B cell (primary cell): ENCODE measurements at regions not wholly inside any gene's neighbourhood (a gene's known extent, or its start where the extent isn't known, plus 50 kb on each side); places are given as distances from the start of the nearest gene placed in this dataset.
"Not testable (repeated sequence)": the region's sequence is repeated elsewhere in the genome, so short reads cannot be mapped to it uniquely, and the experiment has no call there.

Experiments
- ATAC-seq: fragments of 200-7000 bp; cut with Tn5 transposase; one replicate; pipeline ENCODE4 v1.10.0; 2021; ENCODE audit warnings: low read depth, mild to moderate bottlenecking, moderate number of reproducible peaks, moderate library complexity
- CTCF ChIA-PET: fragments of 350-600 bp; sonication (Branson Sonifier 250); formaldehyde crosslinking; loops from one replicate; lab custom pipeline; 2021; ENCODE audit warnings: antibody characterized with exemption, inconsistent platforms; lab: Charles Lee
- POLR2A ChIA-PET: fragments of 350-600 bp; sonication (Branson Sonifier 250); formaldehyde crosslinking; loops from one replicate; lab custom pipeline; 2021; ENCODE audit warnings: antibody characterized with exemption; lab: Charles Lee
- DNase-seq: peaks from one replicate; pipeline ENCODE4 v3.0.0; 2013
- H2AFZ ChIP-seq: 2 replicates; pipeline ENCODE4 v1.6.1; 2012; ENCODE audit warnings: mild to moderate bottlenecking, low read depth, low read length; ENCODE audit not compliant: insufficient read depth, poor library complexity, severe bottlenecking
- H3K27ac ChIP-seq, 2 donors: 1 replicate in 1 of 2; 2 replicates in 1 of 2; pipeline ENCODE4 v1.5.1; 2012 to 2013; ENCODE audit warnings: low read length in 2 of 2, mild to moderate bottlenecking in 2 of 2, moderate library complexity in 1 of 2
- H3K27me3 ChIP-seq, 4 experiments: fragments of 200-600 bp in 1 of 4; sonication (generic) in 1 of 4; replicated peaks in 1 of 4; 1 replicate in 2 of 4; 2 replicates in 2 of 4; pipeline versions ENCODE4 v1.6.1 to v1.7.0; 2013 to 2016; ENCODE audit warnings: low read length in 3 of 4, mild to moderate bottlenecking in 2 of 4, mixed read lengths in 1 of 4, moderate library complexity in 1 of 4; ENCODE audit not compliant: insufficient read depth in 4 of 4, control insufficient read depth in 3 of 4; ENCODE audit errors: control extremely low read depth in 1 of 4
- H3K36me3 ChIP-seq, 2 experiments: replicated peaks in 1 of 2; 1 replicate in 1 of 2; 2 replicates in 1 of 2; pipeline versions ENCODE4 v1.6.1 to v1.7.1; 2013; ENCODE audit warnings: low read length in 1 of 2; ENCODE audit not compliant: insufficient read depth in 2 of 2, control insufficient read depth in 1 of 2; ENCODE audit errors: control extremely low read depth in 1 of 2, extremely low read depth in 1 of 2
- H3K4me1 ChIP-seq, 2 donors: fragments of 200-600 bp in 1 of 2; sonication (generic) in 1 of 2; 1 replicate in 1 of 2; 2 replicates in 1 of 2; pipeline versions ENCODE4 v1.5.1 to v1.6.1; 2013 to 2017; ENCODE audit warnings: low read length in 2 of 2; ENCODE audit not compliant: control insufficient read depth in 2 of 2, insufficient read depth in 2 of 2
- H3K4me2 ChIP-seq: replicated peaks from 2 replicates; pipeline ENCODE3; 2012; ENCODE audit warnings: mild to moderate bottlenecking, low read depth, low read length; ENCODE audit not compliant: poor library complexity, severe bottlenecking
- H3K4me3 ChIP-seq, 5 experiments: fragments of 200-600 bp in 1 of 5; sonication (generic) in 1 of 5; 1 replicate in 3 of 5; 2 replicates in 2 of 5; pipeline versions ENCODE4 v1.5.1 to v1.7.0; 2011 to 2016; ENCODE audit warnings: low read length in 4 of 5, mild to moderate bottlenecking in 4 of 5, low read depth in 2 of 5, control low read depth in 1 of 5, moderate library complexity in 1 of 5; ENCODE audit not compliant: insufficient read depth in 1 of 5; ENCODE audit errors: control extremely low read depth in 1 of 5, extremely low read depth in 1 of 5
- H3K79me2 ChIP-seq: fragments of 200-600 bp; sonication (generic); one replicate; pipeline ENCODE4 v1.6.0; 2016; ENCODE audit warnings: low read length; ENCODE audit not compliant: control insufficient read depth, insufficient read depth
- H3K9ac ChIP-seq: fragments of 200-600 bp; sonication (generic); 2 replicates; pipeline ENCODE4 v1.6.1; 2017; ENCODE audit warnings: mild to moderate bottlenecking, low read length, moderate library complexity
- H3K9me3 ChIP-seq, 3 donors: one replicate each; pipeline versions ENCODE4 v1.6.1 to v1.7.1; 2013; ENCODE audit warnings: low read length in 2 of 3; ENCODE audit not compliant: control insufficient read depth in 2 of 3, insufficient read depth in 1 of 3; ENCODE audit errors: control extremely low read depth in 1 of 3
- H4K20me1 ChIP-seq: 2 replicates; pipeline ENCODE4 v1.6.0; 2012; ENCODE audit warnings: mild to moderate bottlenecking, low read length; ENCODE audit not compliant: insufficient read depth, control insufficient read depth, poor library complexity, severe bottlenecking
- H3K27ac Mint-ChIP-seq: one replicate; pipeline ENCODE4 v1.8.0; 2021; ENCODE audit warnings: mixed read lengths
- H3K27me3 Mint-ChIP-seq: one replicate; pipeline ENCODE4 v1.8.0; 2021; ENCODE audit warnings: mixed read lengths
- H3K4me1 Mint-ChIP-seq: one replicate; pipeline ENCODE4 v1.8.0; 2021; ENCODE audit warnings: mixed read lengths
- H3K4me3 Mint-ChIP-seq: one replicate; pipeline ENCODE4 v1.8.0; 2021; ENCODE audit warnings: mixed read lengths
- H3K9me3 Mint-ChIP-seq: one replicate; pipeline ENCODE4 v1.8.0; 2022; ENCODE audit warnings: mixed read lengths; ENCODE audit not compliant: insufficient read depth
- EZH2 ChIP-seq: IDR thresholded peaks from 2 replicates; pipeline ENCODE4 v1.6.1; 2012; ENCODE audit warnings: borderline replicate concordance, low read depth, mild to moderate bottlenecking, moderate library complexity, low read length; ENCODE audit not compliant: insufficient read depth, poor library complexity, severe bottlenecking
- WGBS: methylation state at CpG from one replicate; pipeline ENCODE4 v1.1.5; 2013; ENCODE audit warnings: missing lambda C conversion rate; ENCODE audit not compliant: insufficient coverage; 5-methylcytosine and 5-hydroxymethylcytosine counted together
- intact Hi-C: fragments of 100-400 bp; cut with micrococcal nuclease; formaldehyde crosslinking; loops from one replicate; pipeline ENCODE4 v1.10.0; 2022
- TF ChIP-seq, protein P1 (sequence below): fragments of 200-600 bp; IDR thresholded peaks from one replicate; pipeline ENCODE4 v1.8.0; 2022; ENCODE audit warnings: antibody characterized with exemption, mild to moderate bottlenecking

DNA sequence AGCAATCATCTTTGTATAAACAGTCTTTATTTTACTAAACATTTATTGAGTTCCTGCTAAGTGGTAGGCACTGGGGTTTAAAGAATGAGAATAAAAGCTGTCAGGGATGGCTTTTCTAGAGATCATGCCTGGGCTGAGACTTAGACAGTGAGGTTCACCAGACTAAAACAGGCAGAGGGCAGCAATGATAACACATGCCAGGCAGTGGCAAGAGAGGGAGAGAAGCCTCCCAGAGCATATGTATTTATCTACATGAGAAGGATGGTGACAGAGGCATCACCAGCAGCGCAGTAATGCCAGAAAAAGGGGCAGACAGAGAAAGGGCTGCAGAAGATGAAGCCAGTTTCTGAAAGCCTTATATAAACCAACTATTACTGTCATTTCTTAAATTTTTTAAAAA, 121.0 kb upstream of the CCDC180 start:
- Mint-ChIP-seq H3K27ac (no peak overlapping the region), H3K27me3 (peaks cover 9% of the 10 kb centered on the region), H3K4me3 (no peak overlapping the region), H3K9me3 (no peaks in the 10 kb centered on the region), H3K4me1 (no peaks in the 10 kb centered on the region)
- no peaks in the 10 kb centered on the region for H3K4me1 ChIP-seq
- no peaks in the 10 kb centered on the region for H3K27me3 ChIP-seq
- DNase-seq = no peak
- POLR2A ChIA-PET = no interaction called here
- no CpG with 5 or more reads among the region's 1 CpG for WGBS
- H3K9me3 ChIP-seq = no peaks in the 10 kb centered on the region
- intact Hi-C loops = no loop called here
- no peaks in the 10 kb centered on the region for H4K20me1 ChIP-seq
- ATAC-seq = no peak
- no peak overlapping the region for H2AFZ ChIP-seq
- H3K36me3 ChIP-seq = no peaks in the 10 kb centered on the region
- no peaks in the 10 kb centered on the region for H3K79me2 ChIP-seq
- H3K4me3 ChIP-seq = no peak overlapping the region
- no peak overlapping the region for H3K27ac ChIP-seq
- no peak overlapping the region for H3K9ac ChIP-seq
- no peak for TF ChIP-seq EZH2
- TF ChIP-seq, protein P1, sequence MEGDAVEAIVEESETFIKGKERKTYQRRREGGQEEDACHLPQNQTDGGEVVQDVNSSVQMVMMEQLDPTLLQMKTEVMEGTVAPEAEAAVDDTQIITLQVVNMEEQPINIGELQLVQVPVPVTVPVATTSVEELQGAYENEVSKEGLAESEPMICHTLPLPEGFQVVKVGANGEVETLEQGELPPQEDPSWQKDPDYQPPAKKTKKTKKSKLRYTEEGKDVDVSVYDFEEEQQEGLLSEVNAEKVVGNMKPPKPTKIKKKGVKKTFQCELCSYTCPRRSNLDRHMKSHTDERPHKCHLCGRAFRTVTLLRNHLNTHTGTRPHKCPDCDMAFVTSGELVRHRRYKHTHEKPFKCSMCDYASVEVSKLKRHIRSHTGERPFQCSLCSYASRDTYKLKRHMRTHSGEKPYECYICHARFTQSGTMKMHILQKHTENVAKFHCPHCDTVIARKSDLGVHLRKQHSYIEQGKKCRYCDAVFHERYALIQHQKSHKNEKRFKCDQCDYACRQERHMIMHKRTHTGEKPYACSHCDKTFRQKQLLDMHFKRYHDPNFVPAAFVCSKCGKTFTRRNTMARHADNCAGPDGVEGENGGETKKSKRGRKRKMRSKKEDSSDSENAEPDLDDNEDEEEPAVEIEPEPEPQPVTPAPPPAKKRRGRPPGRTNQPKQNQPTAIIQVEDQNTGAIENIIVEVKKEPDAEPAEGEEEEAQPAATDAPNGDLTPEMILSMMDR = no peak
- no peak overlapping the region for H3K4me2 ChIP-seq
- CTCF ChIA-PET = no interaction called here

DNA sequence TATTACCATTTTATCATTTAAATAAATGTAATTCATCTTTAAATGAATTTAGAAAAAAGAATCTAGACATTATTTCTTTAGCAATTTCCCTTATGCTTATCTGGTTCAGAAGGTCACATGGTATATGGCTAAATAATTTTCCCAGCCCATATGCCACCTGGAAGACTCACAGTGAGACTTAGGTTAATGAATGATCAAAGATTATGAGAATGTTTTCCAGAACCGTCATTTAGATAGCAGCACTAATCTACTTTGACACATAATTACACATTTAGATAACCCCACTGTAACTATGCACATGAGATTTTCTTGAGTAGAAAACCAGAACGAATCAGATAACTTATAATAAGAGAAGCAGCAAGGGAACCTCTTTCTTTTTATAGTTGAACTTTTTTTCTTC, 124.9 kb upstream of the CCDC180 start:
- WGBS = no CpG with 5 or more reads among the region's 2 CpGs
- H3K4me1 Mint-ChIP-seq, H3K9me3 ChIP-seq, H3K4me3 ChIP-seq, H3K4me2 ChIP-seq, H3K36me3 ChIP-seq, ATAC-seq, H3K27me3 Mint-ChIP-seq, H2AFZ ChIP-seq, CTCF ChIA-PET, H3K79me2 ChIP-seq, POLR2A ChIA-PET, H4K20me1 ChIP-seq, intact Hi-C loops, H3K27ac ChIP-seq, H3K4me3 Mint-ChIP-seq, H3K9ac ChIP-seq, H3K27me3 ChIP-seq, H3K4me1 ChIP-seq, DNase-seq, H3K9me3 Mint-ChIP-seq, H3K27ac Mint-ChIP-seq: not testable (repeated sequence)
